ENCODE measurements at regions not wholly inside any gene's neighbourhood (a gene's known extent, or its start where the extent isn't known, plus 50 kb on each side); places are given as distances from the start of the nearest gene placed in this dataset.

DNA sequence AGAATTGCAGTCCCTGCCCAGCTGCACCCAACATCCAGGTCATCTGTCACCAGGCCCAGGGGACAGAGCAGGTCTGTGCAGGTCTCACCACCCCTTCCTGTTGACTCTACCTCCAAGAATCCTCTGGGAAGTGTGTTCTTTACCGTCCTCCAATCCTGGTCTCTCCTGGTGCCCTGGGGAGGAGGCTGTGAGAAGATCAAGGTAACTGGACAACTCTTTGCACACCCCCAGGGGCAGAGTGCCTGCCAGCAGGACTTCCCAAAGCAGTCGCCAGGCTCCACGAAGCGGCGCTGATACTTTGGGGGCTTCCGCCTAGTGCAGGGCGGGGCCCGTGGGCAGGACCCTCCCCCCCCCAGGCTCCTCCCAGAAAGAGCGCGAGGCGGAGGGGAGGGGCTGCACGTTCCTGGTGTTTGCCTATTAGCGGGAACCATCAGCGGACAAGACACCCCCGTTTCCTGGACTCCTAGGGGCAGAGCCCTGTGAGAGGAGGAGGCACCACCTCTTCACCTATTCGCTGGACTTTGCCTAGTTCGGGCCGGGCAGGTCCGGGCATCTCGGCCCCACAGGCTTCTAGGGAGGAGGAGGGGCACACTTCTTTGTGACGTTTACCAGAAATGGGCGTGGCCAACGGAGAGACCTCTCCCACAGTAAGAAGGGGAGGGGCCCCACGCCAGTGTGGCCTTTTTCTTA lies 918.0 kb downstream of the AACS start:
- TF ChIP-seq, protein P1, sequence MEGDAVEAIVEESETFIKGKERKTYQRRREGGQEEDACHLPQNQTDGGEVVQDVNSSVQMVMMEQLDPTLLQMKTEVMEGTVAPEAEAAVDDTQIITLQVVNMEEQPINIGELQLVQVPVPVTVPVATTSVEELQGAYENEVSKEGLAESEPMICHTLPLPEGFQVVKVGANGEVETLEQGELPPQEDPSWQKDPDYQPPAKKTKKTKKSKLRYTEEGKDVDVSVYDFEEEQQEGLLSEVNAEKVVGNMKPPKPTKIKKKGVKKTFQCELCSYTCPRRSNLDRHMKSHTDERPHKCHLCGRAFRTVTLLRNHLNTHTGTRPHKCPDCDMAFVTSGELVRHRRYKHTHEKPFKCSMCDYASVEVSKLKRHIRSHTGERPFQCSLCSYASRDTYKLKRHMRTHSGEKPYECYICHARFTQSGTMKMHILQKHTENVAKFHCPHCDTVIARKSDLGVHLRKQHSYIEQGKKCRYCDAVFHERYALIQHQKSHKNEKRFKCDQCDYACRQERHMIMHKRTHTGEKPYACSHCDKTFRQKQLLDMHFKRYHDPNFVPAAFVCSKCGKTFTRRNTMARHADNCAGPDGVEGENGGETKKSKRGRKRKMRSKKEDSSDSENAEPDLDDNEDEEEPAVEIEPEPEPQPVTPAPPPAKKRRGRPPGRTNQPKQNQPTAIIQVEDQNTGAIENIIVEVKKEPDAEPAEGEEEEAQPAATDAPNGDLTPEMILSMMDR (IDR thresholded peaks at IDR 0.05) = no peak
- peak; percentile 43 for TF ChIP-seq POLR2AphosphoS5 (IDR thresholded peaks at IDR 0.05)
- TF ChIP-seq POLR2A (IDR thresholded peaks at IDR 0.05) = no peak

Measured in prostate gland (tissue), 2 donors.